HepG2 (cell line): ENCODE measurements at regions not wholly inside any gene's neighbourhood (a gene's known extent, or its start where the extent isn't known, plus 50 kb on each side); places are given as distances from the start of the nearest gene placed in this dataset.

Experiments
- AHDC1 ChIP-seq: sonication (generic); formaldehyde crosslinking; IDR thresholded peaks from 2 replicates; pipeline ENCODE4 v1.5.1; 2020; ENCODE audit warnings: mild to moderate bottlenecking, missing genetic modification reagents, borderline replicate concordance
- ATAD3A ChIP-seq: sonication (generic); formaldehyde crosslinking; IDR thresholded peaks from 2 replicates; pipeline ENCODE4 v1.4.0; 2020; ENCODE audit warnings: missing genetic modification reagents
- CCDC6 ChIP-seq: sonication (generic); formaldehyde crosslinking; IDR thresholded peaks from 2 replicates; pipeline ENCODE4 v1.8.1; 2022; ENCODE audit warnings: mild to moderate bottlenecking, missing genetic modification reagents, moderate library complexity
- FOXJ3 ChIP-seq: sonication (generic); formaldehyde crosslinking; IDR thresholded peaks from 2 replicates; pipeline ENCODE4 v1.4.0; 2020; ENCODE audit warnings: missing genetic modification reagents, mild to moderate bottlenecking, borderline replicate concordance
- GATAD1 ChIP-seq: IDR thresholded peaks from 2 replicates; pipeline ENCODE4 v1.6.1; 2016; ENCODE audit warnings: missing genetic modification reagents, missing compliant biosample characterization
- KAT8 ChIP-seq: IDR thresholded peaks from 2 replicates; pipeline ENCODE4 v1.6.1; 2016; ENCODE audit warnings: missing genetic modification reagents, missing compliant biosample characterization
- KMT2B ChIP-seq: IDR thresholded peaks from 2 replicates; pipeline ENCODE4 v1.6.1; 2016; ENCODE audit warnings: missing genetic modification reagents, missing compliant biosample characterization
- PHF21A ChIP-seq: sonication (generic); formaldehyde crosslinking; IDR thresholded peaks from 2 replicates; pipeline ENCODE4 v1.5.0; 2020; ENCODE audit warnings: mild to moderate bottlenecking, missing genetic modification reagents
- RARA ChIP-seq: IDR thresholded peaks from 2 replicates; pipeline ENCODE4 v1.6.1; 2016; ENCODE audit warnings: missing genetic modification reagents, missing compliant biosample characterization
- ZNF224 ChIP-seq: sonication (generic); formaldehyde crosslinking; IDR thresholded peaks from 2 replicates; pipeline ENCODE4 v1.5.0; 2020; ENCODE audit warnings: mild to moderate bottlenecking, missing genetic modification reagents
- ZNF232 ChIP-seq: sonication (generic); formaldehyde crosslinking; IDR thresholded peaks from 2 replicates; pipeline ENCODE4 v1.4.0; 2020; ENCODE audit warnings: missing genetic modification reagents, borderline replicate concordance
- ZNF468 ChIP-seq: sonication (generic); formaldehyde crosslinking; IDR thresholded peaks from 2 replicates; pipeline ENCODE4 v1.8.0; 2022; ENCODE audit warnings: mild to moderate bottlenecking, moderate library complexity, missing genetic modification reagents
- ZNF580 ChIP-seq: IDR thresholded peaks from 2 replicates; pipeline ENCODE4 v1.6.1; 2016; ENCODE audit warnings: low read depth, borderline replicate concordance
- ZNF878 ChIP-seq: sonication (generic); formaldehyde crosslinking; IDR thresholded peaks from 2 replicates; pipeline ENCODE4 v1.8.1; 2023; ENCODE audit warnings: mild to moderate bottlenecking, missing genetic modification reagents, moderate library complexity
- TF ChIP-seq, protein P1 (sequence below): sonication (generic); formaldehyde crosslinking; IDR thresholded peaks from 2 replicates; pipeline ENCODE4 v1.4.0; 2020; ENCODE audit warnings: missing genetic modification reagents
- TF ChIP-seq, protein P2 (sequence below): sonication (generic); formaldehyde crosslinking; IDR thresholded peaks from 2 replicates; pipeline ENCODE4 v1.4.0; 2020; ENCODE audit warnings: missing genetic modification reagents
- TF ChIP-seq, protein P3 (sequence below): sonication (generic); formaldehyde crosslinking; IDR thresholded peaks from 2 replicates; pipeline ENCODE4 v1.4.0; 2020; ENCODE audit warnings: missing genetic modification reagents

- TF ChIP-seq, protein P1, sequence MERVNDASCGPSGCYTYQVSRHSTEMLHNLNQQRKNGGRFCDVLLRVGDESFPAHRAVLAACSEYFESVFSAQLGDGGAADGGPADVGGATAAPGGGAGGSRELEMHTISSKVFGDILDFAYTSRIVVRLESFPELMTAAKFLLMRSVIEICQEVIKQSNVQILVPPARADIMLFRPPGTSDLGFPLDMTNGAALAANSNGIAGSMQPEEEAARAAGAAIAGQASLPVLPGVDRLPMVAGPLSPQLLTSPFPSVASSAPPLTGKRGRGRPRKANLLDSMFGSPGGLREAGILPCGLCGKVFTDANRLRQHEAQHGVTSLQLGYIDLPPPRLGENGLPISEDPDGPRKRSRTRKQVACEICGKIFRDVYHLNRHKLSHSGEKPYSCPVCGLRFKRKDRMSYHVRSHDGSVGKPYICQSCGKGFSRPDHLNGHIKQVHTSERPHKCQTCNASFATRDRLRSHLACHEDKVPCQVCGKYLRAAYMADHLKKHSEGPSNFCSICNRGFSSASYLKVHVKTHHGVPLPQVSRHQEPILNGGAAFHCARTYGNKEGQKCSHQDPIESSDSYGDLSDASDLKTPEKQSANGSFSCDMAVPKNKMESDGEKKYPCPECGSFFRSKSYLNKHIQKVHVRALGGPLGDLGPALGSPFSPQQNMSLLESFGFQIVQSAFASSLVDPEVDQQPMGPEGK, result peak; percentile 65
- TF ChIP-seq FOXJ3, result peak; percentile 87; the same call in 1 of the 2 replicates
- peak; percentile 29; the same call in 1 of the 2 replicates for TF ChIP-seq KMT2B (CRISPR knock-in tag)
- TF ChIP-seq KAT8 (CRISPR knock-in tag), result peak; percentile 63; the same call in 1 of the 2 replicates
- peak; percentile 75 for TF ChIP-seq RARA
- no peak for TF ChIP-seq ZNF224 (CRISPR knock-in tag)
- TF ChIP-seq ZNF232 (CRISPR knock-in tag), result 0 out of 2 replicates have a peak, but pooled peaks have one; percentile 38
- no peak for TF ChIP-seq ZNF878 (CRISPR knock-in tag)
- TF ChIP-seq, protein P2, sequence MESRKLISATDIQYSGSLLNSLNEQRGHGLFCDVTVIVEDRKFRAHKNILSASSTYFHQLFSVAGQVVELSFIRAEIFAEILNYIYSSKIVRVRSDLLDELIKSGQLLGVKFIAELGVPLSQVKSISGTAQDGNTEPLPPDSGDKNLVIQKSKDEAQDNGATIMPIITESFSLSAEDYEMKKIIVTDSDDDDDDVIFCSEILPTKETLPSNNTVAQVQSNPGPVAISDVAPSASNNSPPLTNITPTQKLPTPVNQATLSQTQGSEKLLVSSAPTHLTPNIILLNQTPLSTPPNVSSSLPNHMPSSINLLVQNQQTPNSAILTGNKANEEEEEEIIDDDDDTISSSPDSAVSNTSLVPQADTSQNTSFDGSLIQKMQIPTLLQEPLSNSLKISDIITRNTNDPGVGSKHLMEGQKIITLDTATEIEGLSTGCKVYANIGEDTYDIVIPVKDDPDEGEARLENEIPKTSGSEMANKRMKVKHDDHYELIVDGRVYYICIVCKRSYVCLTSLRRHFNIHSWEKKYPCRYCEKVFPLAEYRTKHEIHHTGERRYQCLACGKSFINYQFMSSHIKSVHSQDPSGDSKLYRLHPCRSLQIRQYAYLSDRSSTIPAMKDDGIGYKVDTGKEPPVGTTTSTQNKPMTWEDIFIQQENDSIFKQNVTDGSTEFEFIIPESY, result 0 out of 2 replicates have a peak, but pooled peaks have one; percentile 28
- TF ChIP-seq ZNF468 (CRISPR knock-in tag), result no peak
- no peak for TF ChIP-seq CCDC6 (CRISPR knock-in tag)
- TF ChIP-seq PHF21A (CRISPR knock-in tag), result 0 out of 2 replicates have a peak, but pooled peaks have one; percentile 41
- TF ChIP-seq ATAD3A (CRISPR knock-in tag), result no peak
- TF ChIP-seq, protein P3, sequence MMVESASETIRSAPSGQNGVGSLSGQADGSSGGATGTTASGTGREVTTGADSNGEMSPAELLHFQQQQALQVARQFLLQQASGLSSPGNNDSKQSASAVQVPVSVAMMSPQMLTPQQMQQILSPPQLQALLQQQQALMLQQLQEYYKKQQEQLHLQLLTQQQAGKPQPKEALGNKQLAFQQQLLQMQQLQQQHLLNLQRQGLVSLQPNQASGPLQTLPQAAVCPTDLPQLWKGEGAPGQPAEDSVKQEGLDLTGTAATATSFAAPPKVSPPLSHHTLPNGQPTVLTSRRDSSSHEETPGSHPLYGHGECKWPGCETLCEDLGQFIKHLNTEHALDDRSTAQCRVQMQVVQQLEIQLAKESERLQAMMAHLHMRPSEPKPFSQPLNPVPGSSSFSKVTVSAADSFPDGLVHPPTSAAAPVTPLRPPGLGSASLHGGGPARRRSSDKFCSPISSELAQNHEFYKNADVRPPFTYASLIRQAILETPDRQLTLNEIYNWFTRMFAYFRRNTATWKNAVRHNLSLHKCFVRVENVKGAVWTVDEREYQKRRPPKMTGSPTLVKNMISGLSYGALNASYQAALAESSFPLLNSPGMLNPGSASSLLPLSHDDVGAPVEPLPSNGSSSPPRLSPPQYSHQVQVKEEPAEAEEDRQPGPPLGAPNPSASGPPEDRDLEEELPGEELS, result peak; percentile 86
- peak; percentile 77 for TF ChIP-seq AHDC1 (CRISPR knock-in tag)
- peak; percentile 61 for TF ChIP-seq GATAD1 (CRISPR knock-in tag)
- peak; percentile 51; the same call in 1 of the 2 replicates for TF ChIP-seq ZNF580 (CRISPR knock-in tag)
Observed at GRCh38 chr7:32670110-32671025, 175.1 kb downstream of the AVL9 start (continued).
